Natural killer cell (primary cell): ENCODE measurements at regions not wholly inside any gene's neighbourhood (a gene's known extent, or its start where the extent isn't known, plus 50 kb on each side); places are given as distances from the start of the nearest gene placed in this dataset.

Experiments used
- ATAC-seq, 3 donors: fragments of 150-1000 bp in 2 of 3; fragments of 200-7000 bp in 1 of 3; cut with Tn5 transposase; 1 replicate in 1 of 3; 2 replicates in 2 of 3; pipeline ENCODE4 v1.10.0; 2021; ENCODE audit warnings: mild to moderate bottlenecking in 2 of 3, moderate library complexity in 2 of 3
- DNase-seq, 2 donors: peaks; one replicate each; pipeline versions ENCODE4 v3.0.0 to v3.0.0-alpha.2; 2013 to 2021; ENCODE audit warnings: mixed read lengths in 1 of 2
- H3K27ac ChIP-seq: one replicate; pipeline ENCODE4 v1.5.1; 2013; ENCODE audit warnings: mild to moderate bottlenecking, low read length
- H3K27me3 ChIP-seq: one replicate; pipeline ENCODE4 v1.6.1; 2013; ENCODE audit warnings: low read length; ENCODE audit not compliant: control insufficient read depth, insufficient read depth
- H3K36me3 ChIP-seq: one replicate; pipeline ENCODE4 v1.6.1; 2013; ENCODE audit warnings: low read length; ENCODE audit not compliant: control insufficient read depth, insufficient read depth
- H3K4me1 ChIP-seq: one replicate; pipeline ENCODE4 v1.6.1; 2013; ENCODE audit warnings: low read length; ENCODE audit not compliant: control insufficient read depth, insufficient read depth
- H3K4me3 ChIP-seq: one replicate; pipeline ENCODE4 v1.5.1; 2013; ENCODE audit warnings: low read length
- H3K9me3 ChIP-seq: one replicate; pipeline ENCODE4 v1.6.1; 2013; ENCODE audit warnings: low read length; ENCODE audit not compliant: control insufficient read depth, insufficient read depth
- H3K27ac Mint-ChIP-seq, 2 donors: one replicate each; pipeline ENCODE4 v1.8.0; 2022; ENCODE audit warnings: mild to moderate bottlenecking in 2 of 2, mixed read lengths in 2 of 2, moderate library complexity in 1 of 2
- H3K27me3 Mint-ChIP-seq, 2 donors: one replicate each; pipeline ENCODE4 v1.8.0; 2022; ENCODE audit warnings: low read depth in 2 of 2, mixed read lengths in 2 of 2
- H3K36me3 Mint-ChIP-seq: one replicate; pipeline ENCODE4 v1.8.0; 2022; ENCODE audit warnings: mixed read lengths
- H3K4me1 Mint-ChIP-seq, 2 donors: one replicate each; pipeline ENCODE4 v1.8.0; 2022; ENCODE audit warnings: mixed read lengths in 2 of 2
- H3K4me3 Mint-ChIP-seq: one replicate; pipeline ENCODE4 v1.8.0; 2022; ENCODE audit warnings: mild to moderate bottlenecking, moderate library complexity, mixed read lengths
- H3K9me3 Mint-ChIP-seq, 2 donors: one replicate each; pipeline ENCODE4 v1.8.0; 2022; ENCODE audit warnings: mixed read lengths in 2 of 2
- WGBS: methylation state at CpG from one replicate; pipeline ENCODE4 v1.1.7; 2013; ENCODE audit warnings: missing lambda C conversion rate; ENCODE audit not compliant: insufficient coverage; 5-methylcytosine and 5-hydroxymethylcytosine counted together
- intact Hi-C: fragments of 100-400 bp; cut with micrococcal nuclease; formaldehyde crosslinking; loops from one replicate; pipeline ENCODE4 v1.14.2; 2022
- TF ChIP-seq, protein P1 (sequence below): fragments of 200-600 bp; IDR thresholded peaks from one replicate; pipeline ENCODE4 v1.8.0; 2022; ENCODE audit warnings: antibody characterized with exemption

GRCh38 chr10:83283151-83283550 is 856.2 kb upstream of the GHITM start:
- Histone ChIP-seq H3K27ac (no peak overlapping the region), H3K4me3 (no peak overlapping the region), H3K27me3 (no peaks in the 10 kb centered on the region), H3K4me1 (no peaks in the 10 kb centered on the region), H3K36me3 (no peaks in the 10 kb centered on the region), H3K9me3 (no peaks in the 10 kb centered on the region)
- H3K36me3 Mint-ChIP-seq = no peaks in the 10 kb centered on the region
- no peak for ATAC-seq
- intact Hi-C loops = no loop called here
- DNase-seq = no peak
- no peak overlapping the region for H3K4me3 Mint-ChIP-seq
- TF ChIP-seq, protein P1, sequence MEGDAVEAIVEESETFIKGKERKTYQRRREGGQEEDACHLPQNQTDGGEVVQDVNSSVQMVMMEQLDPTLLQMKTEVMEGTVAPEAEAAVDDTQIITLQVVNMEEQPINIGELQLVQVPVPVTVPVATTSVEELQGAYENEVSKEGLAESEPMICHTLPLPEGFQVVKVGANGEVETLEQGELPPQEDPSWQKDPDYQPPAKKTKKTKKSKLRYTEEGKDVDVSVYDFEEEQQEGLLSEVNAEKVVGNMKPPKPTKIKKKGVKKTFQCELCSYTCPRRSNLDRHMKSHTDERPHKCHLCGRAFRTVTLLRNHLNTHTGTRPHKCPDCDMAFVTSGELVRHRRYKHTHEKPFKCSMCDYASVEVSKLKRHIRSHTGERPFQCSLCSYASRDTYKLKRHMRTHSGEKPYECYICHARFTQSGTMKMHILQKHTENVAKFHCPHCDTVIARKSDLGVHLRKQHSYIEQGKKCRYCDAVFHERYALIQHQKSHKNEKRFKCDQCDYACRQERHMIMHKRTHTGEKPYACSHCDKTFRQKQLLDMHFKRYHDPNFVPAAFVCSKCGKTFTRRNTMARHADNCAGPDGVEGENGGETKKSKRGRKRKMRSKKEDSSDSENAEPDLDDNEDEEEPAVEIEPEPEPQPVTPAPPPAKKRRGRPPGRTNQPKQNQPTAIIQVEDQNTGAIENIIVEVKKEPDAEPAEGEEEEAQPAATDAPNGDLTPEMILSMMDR = no peak
- H3K4me1 Mint-ChIP-seq = no peaks in the 10 kb centered on the region
- peaks cover 17 to 25% of the 10 kb centered on the region in 2 donors for H3K9me3 Mint-ChIP-seq
- H3K27me3 Mint-ChIP-seq = no peaks in the 10 kb centered on the region
- H3K27ac Mint-ChIP-seq = no peak overlapping the region

- no peaks in the 10 kb centered on the region for H3K4me1 Mint-ChIP-seq
- DNase-seq = no peak
- Histone ChIP-seq H3K4me1 (no peaks in the 10 kb centered on the region), H3K27ac (no peak overlapping the region), H3K4me3 (no peak overlapping the region), H3K9me3 (no peaks in the 10 kb centered on the region), H3K27me3 (no peaks in the 10 kb centered on the region), H3K36me3 (no peaks in the 10 kb centered on the region)
- peaks cover 18 to 26% of the 10 kb centered on the region in 2 donors for H3K9me3 Mint-ChIP-seq
- TF ChIP-seq, protein P1 = no peak
- H3K4me3 Mint-ChIP-seq = no peak overlapping the region
- no peaks in the 10 kb centered on the region for H3K27me3 Mint-ChIP-seq
- intact Hi-C loops = no loop called here
- H3K36me3 Mint-ChIP-seq = no peaks in the 10 kb centered on the region
- no peak overlapping the region for H3K27ac Mint-ChIP-seq
- WGBS = 74% methylated on average over 2 of the region's 2 CpGs
- ATAC-seq = no peak
Measured at GRCh38 chr10:83287374-83287773, 851.9 kb upstream of the GHITM start.

GRCh38 chr10:83289373-83289772 is 849.9 kb upstream of the GHITM start:
- H3K4me1 Mint-ChIP-seq = no peaks in the 10 kb centered on the region
- H3K27ac ChIP-seq = no peak overlapping the region
- intact Hi-C loops = no loop called here
- ATAC-seq (no peak), DNase-seq (no peak)
- no peak overlapping the region for H3K27ac Mint-ChIP-seq
- no peak overlapping the region for H3K4me3 Mint-ChIP-seq
- no peaks in the 10 kb centered on the region for H3K27me3 ChIP-seq
- H3K4me3 ChIP-seq = no peak overlapping the region
- no peaks in the 10 kb centered on the region for H3K4me1 ChIP-seq
- H3K36me3 ChIP-seq = no peaks in the 10 kb centered on the region
- H3K36me3 Mint-ChIP-seq = no peaks in the 10 kb centered on the region
- WGBS = 31% methylated on average over 2 of the region's 2 CpGs
- TF ChIP-seq, protein P1 = no peak
- no peaks in the 10 kb centered on the region for H3K27me3 Mint-ChIP-seq
- no peaks in the 10 kb centered on the region for H3K9me3 ChIP-seq
- H3K9me3 Mint-ChIP-seq = peaks cover 18 to 28% of the 10 kb centered on the region in 2 donors

- H3K4me3 Mint-ChIP-seq = no peak overlapping the region
- H3K9me3 Mint-ChIP-seq = peaks cover 18 to 30% of the 10 kb centered on the region in 2 donors
- H3K4me3 ChIP-seq = no peak overlapping the region
- H3K36me3 ChIP-seq = no peaks in the 10 kb centered on the region
- H3K27me3 ChIP-seq = no peaks in the 10 kb centered on the region
- H3K9me3 ChIP-seq = peaks cover 2% of the 10 kb centered on the region
- no peak for DNase-seq
- TF ChIP-seq, protein P1 = no peak
- 92% methylated on average over 1 of the region's 1 CpG for WGBS
- no peaks in the 10 kb centered on the region for H3K36me3 Mint-ChIP-seq
- no peak overlapping the region for H3K27ac Mint-ChIP-seq
- intact Hi-C loops = no loop called here
- no peaks in the 10 kb centered on the region for H3K4me1 ChIP-seq
- ATAC-seq = no peak
- H3K27ac ChIP-seq = no peak overlapping the region
- H3K27me3 Mint-ChIP-seq = no peaks in the 10 kb centered on the region
- H3K4me1 Mint-ChIP-seq = no peaks in the 10 kb centered on the region
Measured at GRCh38 chr10:83289948-83290347, 849.4 kb upstream of the GHITM start.
